Smooth muscle cell (in vitro differentiated cells): ENCODE measurements at regions not wholly inside any gene's neighbourhood (a gene's known extent, or its start where the extent isn't known, plus 50 kb on each side); places are given as distances from the start of the nearest gene placed in this dataset.

Source experiments
- DNase-seq: peaks from one replicate; lab custom pipeline; 2025; ENCODE audit not compliant: unreplicated experiment; lab: John Stamatoyannopoulos, UW
- H2AFZ ChIP-seq: fragments of 200-600 bp; sonication (generic); 2 replicates; pipeline ENCODE4 v1.6.0; 2016; ENCODE audit warnings: antibody characterized with exemption, low read depth, mild to moderate bottlenecking
- H3F3A ChIP-seq: fragments of 200-600 bp; sonication (generic); 2 replicates; pipeline ENCODE4 v1.6.0; 2017; ENCODE audit warnings: antibody characterized with exemption, low read depth
- H3K27ac ChIP-seq: fragments of 200-600 bp; sonication (generic); 2 replicates; pipeline ENCODE4 v1.5.1; 2016; ENCODE audit warnings: low read depth, mild to moderate bottlenecking
- H3K27me3 ChIP-seq: fragments of 200-600 bp; sonication (generic); 2 replicates; pipeline ENCODE4 v1.6.1; 2016; ENCODE audit warnings: low read depth, mild to moderate bottlenecking
- H3K36me3 ChIP-seq: fragments of 200-600 bp; sonication (generic); 2 replicates; pipeline ENCODE4 v1.5.1; 2016; ENCODE audit warnings: low read depth
- H3K4me1 ChIP-seq: fragments of 200-600 bp; sonication (generic); 2 replicates; pipeline ENCODE4 v1.5.1; 2016; ENCODE audit warnings: low read depth
- H3K4me2 ChIP-seq: fragments of 200-600 bp; sonication (generic); 2 replicates; pipeline ENCODE4 v1.6.0; 2016; ENCODE audit warnings: mild to moderate bottlenecking
- H3K4me3 ChIP-seq: fragments of 200-600 bp; sonication (generic); 2 replicates; pipeline ENCODE4 v1.5.1; 2016; ENCODE audit warnings: mild to moderate bottlenecking
- H3K79me2 ChIP-seq: fragments of 200-600 bp; sonication (generic); 2 replicates; pipeline ENCODE4 v1.6.0; 2016; ENCODE audit warnings: low read depth, mild to moderate bottlenecking
- H3K9ac ChIP-seq: fragments of 200-600 bp; sonication (generic); 2 replicates; pipeline ENCODE4 v1.6.0; 2016; ENCODE audit warnings: low read depth
- H3K9me3 ChIP-seq: fragments of 200-600 bp; sonication (generic); replicated peaks from 2 replicates; pipeline ENCODE4 v1.5.1; 2016; ENCODE audit warnings: low read depth
- H4K20me1 ChIP-seq: fragments of 200-600 bp; sonication (generic); 2 replicates; pipeline ENCODE4 v1.6.0; 2016; ENCODE audit warnings: low read depth
- WGBS: methylation state at CpG from one replicate; pipeline ENCODE4 v1.1.7; 2016; ENCODE audit warnings: low lambda C conversion rate; 5-methylcytosine and 5-hydroxymethylcytosine counted together
- TF ChIP-seq, protein P1 (sequence below): fragments of 200-600 bp; sonication (generic); IDR thresholded peaks from 2 replicates; pipeline ENCODE4 v1.5.1; 2017; ENCODE audit warnings: borderline replicate concordance, mild to moderate bottlenecking, antibody characterized with exemption; ENCODE audit not compliant: insufficient read depth, poor library complexity, severe bottlenecking

DNA sequence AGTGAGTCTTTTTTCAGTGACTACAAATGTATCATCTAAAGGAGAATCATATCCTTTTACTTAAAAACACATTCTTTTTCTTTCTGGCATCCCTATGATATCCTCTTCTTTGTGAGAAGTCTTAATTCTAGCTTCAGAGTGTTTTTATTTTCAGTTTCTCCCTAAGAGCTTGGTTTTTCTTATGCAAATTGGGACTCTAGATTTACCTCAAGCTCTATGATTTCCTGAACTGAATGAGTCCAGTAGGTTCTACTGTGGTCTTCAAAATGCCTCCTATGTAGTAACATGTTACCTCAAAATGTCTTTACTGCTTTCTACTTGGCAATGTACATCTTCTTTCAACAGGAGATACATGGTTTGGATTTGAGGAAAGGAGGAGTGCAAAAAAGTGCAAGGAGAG is 148.2 kb upstream of the C21orf91 start:
- TF ChIP-seq, protein P1, sequence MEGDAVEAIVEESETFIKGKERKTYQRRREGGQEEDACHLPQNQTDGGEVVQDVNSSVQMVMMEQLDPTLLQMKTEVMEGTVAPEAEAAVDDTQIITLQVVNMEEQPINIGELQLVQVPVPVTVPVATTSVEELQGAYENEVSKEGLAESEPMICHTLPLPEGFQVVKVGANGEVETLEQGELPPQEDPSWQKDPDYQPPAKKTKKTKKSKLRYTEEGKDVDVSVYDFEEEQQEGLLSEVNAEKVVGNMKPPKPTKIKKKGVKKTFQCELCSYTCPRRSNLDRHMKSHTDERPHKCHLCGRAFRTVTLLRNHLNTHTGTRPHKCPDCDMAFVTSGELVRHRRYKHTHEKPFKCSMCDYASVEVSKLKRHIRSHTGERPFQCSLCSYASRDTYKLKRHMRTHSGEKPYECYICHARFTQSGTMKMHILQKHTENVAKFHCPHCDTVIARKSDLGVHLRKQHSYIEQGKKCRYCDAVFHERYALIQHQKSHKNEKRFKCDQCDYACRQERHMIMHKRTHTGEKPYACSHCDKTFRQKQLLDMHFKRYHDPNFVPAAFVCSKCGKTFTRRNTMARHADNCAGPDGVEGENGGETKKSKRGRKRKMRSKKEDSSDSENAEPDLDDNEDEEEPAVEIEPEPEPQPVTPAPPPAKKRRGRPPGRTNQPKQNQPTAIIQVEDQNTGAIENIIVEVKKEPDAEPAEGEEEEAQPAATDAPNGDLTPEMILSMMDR: no peak

DNA sequence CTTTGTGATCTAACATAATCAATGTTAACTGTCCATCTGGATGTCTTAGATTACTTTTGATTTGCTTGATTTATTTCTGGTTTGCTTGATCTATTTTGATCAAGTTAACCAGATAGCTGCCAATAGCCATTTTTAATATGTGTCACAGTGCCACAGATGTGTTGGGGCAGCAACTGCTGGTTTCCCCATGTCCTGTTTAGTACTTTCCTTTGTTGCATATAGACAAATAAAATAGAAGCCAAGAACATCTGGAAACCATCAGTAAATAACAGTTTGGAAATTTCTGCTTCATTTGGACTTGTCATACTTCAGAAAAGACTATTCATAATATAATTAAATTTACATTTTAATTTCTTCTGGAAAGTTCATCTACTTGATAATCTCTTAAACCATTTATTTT is 145.6 kb upstream of the C21orf91 start:
- no peak overlapping the region for H2AFZ ChIP-seq
- H3K9me3 ChIP-seq: no peaks in the 10 kb centered on the region
- no peaks in the 10 kb centered on the region for H3F3A ChIP-seq
- no peaks in the 10 kb centered on the region for H3K79me2 ChIP-seq
- H3K4me2 ChIP-seq: no peak overlapping the region
- no peak overlapping the region for H3K4me3 ChIP-seq
- peaks cover 5% of the 10 kb centered on the region for H3K4me1 ChIP-seq
- H3K9ac ChIP-seq: no peak overlapping the region
- no peak for DNase-seq
- no peak overlapping the region for H3K27ac ChIP-seq
- H4K20me1 ChIP-seq: no peaks in the 10 kb centered on the region
- H3K36me3 ChIP-seq: no peaks in the 10 kb centered on the region
- H3K27me3 ChIP-seq: no peaks in the 10 kb centered on the region
- TF ChIP-seq, protein P1: no peak

More for the DNA sequence above, 148.2 kb upstream of the C21orf91 start:
- no peak overlapping the region for H3K9ac ChIP-seq
- H3K27ac ChIP-seq: no peak overlapping the region
- H3K79me2 ChIP-seq: no peaks in the 10 kb centered on the region
- no peak for DNase-seq
- no peaks in the 10 kb centered on the region for H3K4me1 ChIP-seq
- no peak overlapping the region for H3K4me3 ChIP-seq
- H4K20me1 ChIP-seq: no peaks in the 10 kb centered on the region
- no peaks in the 10 kb centered on the region for H3K9me3 ChIP-seq
- H3K27me3 ChIP-seq: no peaks in the 10 kb centered on the region
- no peak overlapping the region for H3K4me2 ChIP-seq
- H3K36me3 ChIP-seq: no peaks in the 10 kb centered on the region
- no peaks in the 10 kb centered on the region for H3F3A ChIP-seq
- no peak overlapping the region for H2AFZ ChIP-seq

DNA sequence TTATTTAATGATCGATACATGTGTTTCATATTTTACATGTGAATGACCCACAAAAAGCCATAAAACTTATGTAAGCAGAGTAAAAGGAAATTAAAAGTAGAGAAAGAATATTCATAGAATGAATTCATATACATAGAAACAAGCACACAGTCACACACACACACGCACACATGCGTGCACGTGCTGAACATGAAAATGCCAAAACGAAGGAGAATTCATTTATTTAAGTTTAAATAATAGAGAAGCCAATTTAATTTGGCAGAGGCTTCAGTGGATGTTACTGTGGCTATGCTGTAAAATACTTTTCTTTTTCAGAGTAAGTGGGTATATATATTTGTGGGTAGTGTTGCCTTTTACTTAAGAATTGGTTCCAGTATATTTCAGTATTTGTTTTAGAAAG is 145.0 kb upstream of the C21orf91 start:
- whole genome bisulfite sequencing: 93% methylated on average over 5 of the region's 5 CpGs
- no peak overlapping the region for H3K4me3 ChIP-seq

DNA sequence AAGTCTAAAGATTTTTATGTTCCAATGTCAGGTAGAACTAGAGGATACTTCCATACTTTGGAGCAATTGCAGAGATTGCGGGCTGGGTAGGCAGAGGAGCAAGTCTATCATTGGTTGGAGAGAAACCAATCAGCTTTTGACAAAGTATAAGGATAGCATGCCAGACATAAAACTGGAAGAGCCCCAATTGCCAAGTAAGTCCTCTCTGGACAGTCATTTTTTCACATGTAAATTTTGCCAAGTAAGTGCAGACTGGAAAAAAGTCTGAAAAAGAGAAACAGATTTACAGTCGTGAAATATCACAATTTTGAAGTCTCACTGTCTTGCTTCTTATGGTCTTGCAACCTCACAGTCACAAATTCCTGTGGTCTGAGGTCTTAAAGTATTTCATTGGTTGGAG is 131.4 kb upstream of the C21orf91 start:
- Histone ChIP-seq H3K36me3 (no peaks in the 10 kb centered on the region), H3K4me2 (no peak overlapping the region), H3K27ac (no peak overlapping the region), H3K4me3 (no peak overlapping the region), H2AFZ (no peak overlapping the region), H3K79me2 (no peaks in the 10 kb centered on the region), H3K9me3 (no peaks in the 10 kb centered on the region), H3K4me1 (no peaks in the 10 kb centered on the region), H4K20me1 (no peaks in the 10 kb centered on the region), H3F3A (no peaks in the 10 kb centered on the region), H3K27me3 (no peaks in the 10 kb centered on the region), H3K9ac (no peak overlapping the region)
- 90% methylated on average over 2 of the region's 2 CpGs for WGBS
- TF ChIP-seq, protein P1: no peak
- DNase-seq: no peak

More for the DNA sequence above, 145.0 kb upstream of the C21orf91 start:
- H3K36me3 ChIP-seq: no peaks in the 10 kb centered on the region
- no peaks in the 10 kb centered on the region for H3F3A ChIP-seq
- H3K9ac ChIP-seq: no peak overlapping the region
- H4K20me1 ChIP-seq: no peaks in the 10 kb centered on the region
- no peaks in the 10 kb centered on the region for H3K79me2 ChIP-seq
- H3K27ac ChIP-seq: no peak overlapping the region
- H3K27me3 ChIP-seq: no peaks in the 10 kb centered on the region
- peaks cover 5% of the 10 kb centered on the region for H3K4me1 ChIP-seq
- H2AFZ ChIP-seq: no peak overlapping the region
- no peak overlapping the region for H3K4me2 ChIP-seq
- TF ChIP-seq, protein P1: no peak
- no peaks in the 10 kb centered on the region for H3K9me3 ChIP-seq
- no peak for DNase-seq
